ENCODE measurements at regions not wholly inside any gene's neighbourhood (a gene's known extent, or its start where the extent isn't known, plus 50 kb on each side); places are given as distances from the start of the nearest gene placed in this dataset.

GRCh38 chr13:33767140-33767539 is 50.8 kb upstream of the RFC3 start:
- Histone ChIP-seq H3K9me3 (ENCODE audit: low read length) (no peaks in the 10 kb centered on the region), H3F3A (ENCODE audit: insufficient read depth, low read length, poor library complexity, severe bottlenecking) (no peaks in the 10 kb centered on the region), H3K27me3 (ENCODE audit: insufficient read depth, low read depth, low read length) (no peaks in the 10 kb centered on the region), H3K4me2 (ENCODE audit: low read length) (no peak overlapping the region), H3K9ac (ENCODE audit: low read length) (no peak overlapping the region), H2AFZ (ENCODE audit: low read depth, low read length) (no peak overlapping the region), H3K9me2 (ENCODE audit: insufficient read depth, low read length) (no peaks in the 10 kb centered on the region), H3K79me2 (replicated peaks; ENCODE audit: insufficient read depth, low read length) (no peaks in the 10 kb centered on the region), H4K20me1 (ENCODE audit: insufficient read depth) (no peaks in the 10 kb centered on the region), H3K36me3 (ENCODE audit: insufficient read depth, low read length) (no peaks in the 10 kb centered on the region), H3K27ac (ENCODE audit: low read length) (no peak overlapping the region), H3K4me3 (ENCODE audit: low read length) (no peak overlapping the region)
- TF ChIP-seq TAF1 (IDR thresholded peaks at IDR 0.05; ENCODE audit: low read depth) (no peak), RAD21 (conservative IDR thresholded peaks at IDR 0.05) (no peak), MXI1 (conservative IDR thresholded peaks at IDR 0.05; ENCODE audit: poor library complexity, severe bottlenecking) (no peak), EP300 (conservative IDR thresholded peaks at IDR 0.05; ENCODE audit: poor library complexity, severe bottlenecking) (no peak), POLR2AphosphoS5 (IDR thresholded peaks at IDR 0.05) (no peak), EZH2 (IDR thresholded peaks at IDR 0.05; ENCODE audit: borderline replicate concordance, insufficient read depth, low read length, poor library complexity, severe bottlenecking) (no peak), SMC3 (conservative IDR thresholded peaks at IDR 0.05; ENCODE audit: poor library complexity) (no peak)
- TF ChIP-seq, protein P1, sequence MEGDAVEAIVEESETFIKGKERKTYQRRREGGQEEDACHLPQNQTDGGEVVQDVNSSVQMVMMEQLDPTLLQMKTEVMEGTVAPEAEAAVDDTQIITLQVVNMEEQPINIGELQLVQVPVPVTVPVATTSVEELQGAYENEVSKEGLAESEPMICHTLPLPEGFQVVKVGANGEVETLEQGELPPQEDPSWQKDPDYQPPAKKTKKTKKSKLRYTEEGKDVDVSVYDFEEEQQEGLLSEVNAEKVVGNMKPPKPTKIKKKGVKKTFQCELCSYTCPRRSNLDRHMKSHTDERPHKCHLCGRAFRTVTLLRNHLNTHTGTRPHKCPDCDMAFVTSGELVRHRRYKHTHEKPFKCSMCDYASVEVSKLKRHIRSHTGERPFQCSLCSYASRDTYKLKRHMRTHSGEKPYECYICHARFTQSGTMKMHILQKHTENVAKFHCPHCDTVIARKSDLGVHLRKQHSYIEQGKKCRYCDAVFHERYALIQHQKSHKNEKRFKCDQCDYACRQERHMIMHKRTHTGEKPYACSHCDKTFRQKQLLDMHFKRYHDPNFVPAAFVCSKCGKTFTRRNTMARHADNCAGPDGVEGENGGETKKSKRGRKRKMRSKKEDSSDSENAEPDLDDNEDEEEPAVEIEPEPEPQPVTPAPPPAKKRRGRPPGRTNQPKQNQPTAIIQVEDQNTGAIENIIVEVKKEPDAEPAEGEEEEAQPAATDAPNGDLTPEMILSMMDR (IDR thresholded peaks at IDR 0.05; ENCODE audit: poor library complexity, severe bottlenecking): no peak
- TF ChIP-seq, protein P2, sequence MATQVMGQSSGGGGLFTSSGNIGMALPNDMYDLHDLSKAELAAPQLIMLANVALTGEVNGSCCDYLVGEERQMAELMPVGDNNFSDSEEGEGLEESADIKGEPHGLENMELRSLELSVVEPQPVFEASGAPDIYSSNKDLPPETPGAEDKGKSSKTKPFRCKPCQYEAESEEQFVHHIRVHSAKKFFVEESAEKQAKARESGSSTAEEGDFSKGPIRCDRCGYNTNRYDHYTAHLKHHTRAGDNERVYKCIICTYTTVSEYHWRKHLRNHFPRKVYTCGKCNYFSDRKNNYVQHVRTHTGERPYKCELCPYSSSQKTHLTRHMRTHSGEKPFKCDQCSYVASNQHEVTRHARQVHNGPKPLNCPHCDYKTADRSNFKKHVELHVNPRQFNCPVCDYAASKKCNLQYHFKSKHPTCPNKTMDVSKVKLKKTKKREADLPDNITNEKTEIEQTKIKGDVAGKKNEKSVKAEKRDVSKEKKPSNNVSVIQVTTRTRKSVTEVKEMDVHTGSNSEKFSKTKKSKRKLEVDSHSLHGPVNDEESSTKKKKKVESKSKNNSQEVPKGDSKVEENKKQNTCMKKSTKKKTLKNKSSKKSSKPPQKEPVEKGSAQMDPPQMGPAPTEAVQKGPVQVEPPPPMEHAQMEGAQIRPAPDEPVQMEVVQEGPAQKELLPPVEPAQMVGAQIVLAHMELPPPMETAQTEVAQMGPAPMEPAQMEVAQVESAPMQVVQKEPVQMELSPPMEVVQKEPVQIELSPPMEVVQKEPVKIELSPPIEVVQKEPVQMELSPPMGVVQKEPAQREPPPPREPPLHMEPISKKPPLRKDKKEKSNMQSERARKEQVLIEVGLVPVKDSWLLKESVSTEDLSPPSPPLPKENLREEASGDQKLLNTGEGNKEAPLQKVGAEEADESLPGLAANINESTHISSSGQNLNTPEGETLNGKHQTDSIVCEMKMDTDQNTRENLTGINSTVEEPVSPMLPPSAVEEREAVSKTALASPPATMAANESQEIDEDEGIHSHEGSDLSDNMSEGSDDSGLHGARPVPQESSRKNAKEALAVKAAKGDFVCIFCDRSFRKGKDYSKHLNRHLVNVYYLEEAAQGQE (IDR thresholded peaks at IDR 0.05; ENCODE audit: borderline replicate concordance): no peak
